GM12892 (cell line): ENCODE measurements at regions not wholly inside any gene's neighbourhood (a gene's known extent, or its start where the extent isn't known, plus 50 kb on each side); places are given as distances from the start of the nearest gene placed in this dataset.

Experiments used
- POLR2A ChIP-seq: IDR thresholded peaks from 2 replicates; pipeline ENCODE4 v1.6.1; 2011; ENCODE audit warnings: low read depth, low read length, control low read depth
- POLR2AphosphoS5 ChIP-seq: IDR thresholded peaks from 2 replicates; pipeline ENCODE4 v1.6.1; 2011; ENCODE audit warnings: low read depth, low read length, control low read depth
- TAF1 ChIP-seq: IDR thresholded peaks from 2 replicates; pipeline ENCODE4 v1.6.1; 2011; ENCODE audit warnings: low read depth, mild to moderate bottlenecking, control low read depth, low read length, borderline replicate concordance

DNA sequence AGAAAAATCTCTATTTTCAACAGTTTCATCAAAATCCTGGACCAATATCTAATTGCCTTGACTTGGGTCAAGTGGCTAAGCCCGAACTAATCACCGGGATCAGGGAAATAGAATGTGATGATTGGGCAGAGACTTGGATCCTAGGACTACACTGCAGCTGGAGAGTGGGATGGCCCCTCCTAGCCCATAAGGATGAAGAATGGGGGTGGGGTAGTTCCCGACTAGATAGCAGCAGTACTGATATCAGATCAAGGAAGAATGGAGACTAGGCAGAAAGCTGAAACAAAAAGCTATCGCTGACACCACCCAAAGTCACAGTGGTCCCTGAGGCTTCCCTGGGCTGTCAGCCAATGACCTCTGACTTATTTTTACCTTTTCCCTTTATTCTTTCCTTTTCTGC is 160.4 kb upstream of the PHYHIPL start:
- TF ChIP-seq POLR2A (no peak), TAF1 (no peak), POLR2AphosphoS5 (no peak)
